ENCODE measurements at regions not wholly inside any gene's neighbourhood (a gene's known extent, or its start where the extent isn't known, plus 50 kb on each side); places are given as distances from the start of the nearest gene placed in this dataset.

DNA sequence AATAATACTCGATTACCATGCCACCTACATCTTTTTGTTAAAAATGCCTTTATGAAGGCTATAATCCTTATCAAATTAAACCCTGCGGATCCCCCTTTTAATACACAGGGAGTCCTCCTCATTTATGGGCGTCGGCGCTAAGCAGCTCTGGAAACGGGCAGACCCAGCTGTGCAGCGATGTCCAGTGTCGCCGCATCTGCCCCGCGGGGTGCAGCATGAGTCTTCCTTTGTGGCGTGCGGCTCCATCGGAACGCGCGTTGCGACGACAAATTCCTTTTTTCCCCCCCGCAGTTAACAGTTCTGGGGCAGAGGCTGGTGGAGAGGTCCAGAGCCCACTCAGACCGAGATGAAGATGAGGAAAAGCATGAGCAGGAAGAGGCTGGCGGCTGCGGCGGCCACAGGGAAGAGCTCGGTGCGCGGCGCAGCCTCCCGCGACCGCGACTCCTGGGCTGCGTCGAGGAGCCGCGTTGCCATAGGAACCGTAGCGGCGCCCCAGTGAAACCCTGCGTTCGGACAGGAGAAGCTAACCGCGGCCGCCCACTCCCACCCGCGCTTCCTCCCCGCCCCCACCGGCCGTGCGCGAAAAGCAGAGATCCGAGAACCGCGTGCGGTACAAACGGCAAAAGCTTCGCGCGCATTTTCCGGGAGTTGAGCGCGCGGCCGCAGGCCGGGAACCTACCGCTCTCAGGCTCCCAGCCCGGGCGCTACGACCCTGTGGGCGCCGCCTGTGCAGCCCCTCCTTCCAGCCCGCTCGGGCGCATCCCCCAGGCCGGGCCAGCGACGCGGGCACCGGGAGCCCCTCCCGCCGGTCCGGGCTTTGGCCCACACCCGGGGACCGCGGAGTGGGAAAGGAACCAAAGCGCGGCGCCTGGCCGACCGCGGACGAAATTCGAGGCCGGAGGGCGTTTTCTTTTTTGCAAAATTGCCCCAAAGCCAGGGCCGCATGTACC lies 130.6 kb downstream of the SPAG6 start:
- no peak for TF ChIP-seq EZH2 (IDR thresholded peaks at IDR 0.05)
- TF ChIP-seq, protein P1, sequence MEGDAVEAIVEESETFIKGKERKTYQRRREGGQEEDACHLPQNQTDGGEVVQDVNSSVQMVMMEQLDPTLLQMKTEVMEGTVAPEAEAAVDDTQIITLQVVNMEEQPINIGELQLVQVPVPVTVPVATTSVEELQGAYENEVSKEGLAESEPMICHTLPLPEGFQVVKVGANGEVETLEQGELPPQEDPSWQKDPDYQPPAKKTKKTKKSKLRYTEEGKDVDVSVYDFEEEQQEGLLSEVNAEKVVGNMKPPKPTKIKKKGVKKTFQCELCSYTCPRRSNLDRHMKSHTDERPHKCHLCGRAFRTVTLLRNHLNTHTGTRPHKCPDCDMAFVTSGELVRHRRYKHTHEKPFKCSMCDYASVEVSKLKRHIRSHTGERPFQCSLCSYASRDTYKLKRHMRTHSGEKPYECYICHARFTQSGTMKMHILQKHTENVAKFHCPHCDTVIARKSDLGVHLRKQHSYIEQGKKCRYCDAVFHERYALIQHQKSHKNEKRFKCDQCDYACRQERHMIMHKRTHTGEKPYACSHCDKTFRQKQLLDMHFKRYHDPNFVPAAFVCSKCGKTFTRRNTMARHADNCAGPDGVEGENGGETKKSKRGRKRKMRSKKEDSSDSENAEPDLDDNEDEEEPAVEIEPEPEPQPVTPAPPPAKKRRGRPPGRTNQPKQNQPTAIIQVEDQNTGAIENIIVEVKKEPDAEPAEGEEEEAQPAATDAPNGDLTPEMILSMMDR (IDR thresholded peaks at IDR 0.05 in 2 of 3, conservative IDR thresholded peaks at IDR 0.05 in 1 of 3; ENCODE audit: borderline replicate concordance in 1 of 3, insufficient read depth in 1 of 3, low read depth in 2 of 3, low read length in 2 of 3) = no peak
- TF ChIP-seq, protein P2, sequence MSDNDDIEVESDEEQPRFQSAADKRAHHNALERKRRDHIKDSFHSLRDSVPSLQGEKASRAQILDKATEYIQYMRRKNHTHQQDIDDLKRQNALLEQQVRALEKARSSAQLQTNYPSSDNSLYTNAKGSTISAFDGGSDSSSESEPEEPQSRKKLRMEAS (IDR thresholded peaks at IDR 0.05) = no peak
- no peak for TF ChIP-seq EZH2phosphoT487 (IDR thresholded peaks at IDR 0.05; ENCODE audit: borderline replicate concordance)
- no peak for TF ChIP-seq REST (IDR thresholded peaks at IDR 0.05; ENCODE audit: low read depth)
- no peak for TF ChIP-seq RAD21 (IDR thresholded peaks at IDR 0.05; ENCODE audit: low read depth)
- TF ChIP-seq CEBPB (IDR thresholded peaks at IDR 0.05; ENCODE audit: low read depth) = no peak
- TF ChIP-seq POLR2AphosphoS5 (IDR thresholded peaks at IDR 0.05; ENCODE audit: low read depth, low read length) = no peak
